Stomach (tissue), 8 donors: ENCODE measurements at regions not wholly inside any gene's neighbourhood (a gene's known extent, or its start where the extent isn't known, plus 50 kb on each side); places are given as distances from the start of the nearest gene placed in this dataset.

Experiments used
- DNase-seq, 2 donors: peaks; one replicate each; pipeline versions ENCODE4 v3.0.0 to v3.0.0-alpha.2; 2013 to 2019
- H3K27ac ChIP-seq, 5 donors: fragments of 200-600 bp in 4 of 5; sonication (generic) in 4 of 5; one replicate each; pipeline ENCODE4 v1.5.1; 2013 to 2019; ENCODE audit warnings: mild to moderate bottlenecking in 1 of 5, moderate library complexity in 1 of 5
- H3K27me3 ChIP-seq, 3 donors: fragments of 200-600 bp; sonication (generic); one replicate each; pipeline ENCODE4 v1.5.1; 2017 to 2019; ENCODE audit warnings: mixed run types in 1 of 3
- H3K36me3 ChIP-seq, 4 donors: fragments of 200-600 bp; sonication (generic); 1 replicate in 3 of 4; 2 replicates in 1 of 4; pipeline ENCODE4 v1.5.1; 2016 to 2019
- H3K4me1 ChIP-seq, 4 donors: fragments of 200-600 bp; sonication (generic); one replicate each; pipeline ENCODE4 v1.5.1; 2016 to 2019
- H3K4me3 ChIP-seq, 4 donors: fragments of 200-600 bp; sonication (generic) in 3 of 4; one replicate each; pipeline ENCODE4 v1.5.1; 2016 to 2019; ENCODE audit warnings: mild to moderate bottlenecking in 1 of 4
- H3K9me3 ChIP-seq, 4 donors: fragments of 200-600 bp; sonication (generic); one replicate each; pipeline ENCODE4 v1.5.1; 2016 to 2019
- EP300 ChIP-seq: sonication (generic); formaldehyde crosslinking; IDR thresholded peaks from one replicate; pipeline ENCODE4 v1.6.1; 2017; ENCODE audit warnings: antibody characterized with exemption
- POLR2A ChIP-seq, 4 donors: fragments of 450-650 bp; IDR thresholded peaks; one replicate each; pipeline ENCODE4 v1.6.1; 2016; ENCODE audit warnings: antibody characterized with exemption in 4 of 4, control low read depth in 2 of 4, mild to moderate bottlenecking in 1 of 4, moderate library complexity in 1 of 4
- POLR2AphosphoS5 ChIP-seq, 3 donors: sonication (generic); formaldehyde crosslinking; IDR thresholded peaks; one replicate each; pipeline ENCODE4 v1.6.1; 2016; ENCODE audit warnings: antibody characterized with exemption in 3 of 3
- WGBS, 5 donors: extraction: QIAGEN DNeasy Blood & Tissue Kit in 3 of 5; methylation state at CpG; one replicate each; pipeline versions ENCODE4 v1.1.5 to v1.1.7; 2013 to 2018; 5-methylcytosine and 5-hydroxymethylcytosine counted together
- intact Hi-C: fragments of 100-400 bp; cut with DNase I; formaldehyde crosslinking; loops from one replicate; pipeline ENCODE4 v1.15.1; 2023; ENCODE audit warnings: low total_unique reads
- TF ChIP-seq, protein P1 (sequence below), 7 experiments: fragments of 450-650 bp in 4 of 7; fragments of 200-600 bp in 3 of 7; sonication (generic) in 3 of 7; IDR thresholded peaks; one replicate each; pipeline ENCODE4 v1.5.1; 2016 to 2019; ENCODE audit warnings: antibody characterized with exemption in 7 of 7, control low read depth in 2 of 7, mild to moderate bottlenecking in 1 of 7
- donor health status: healthy with polysubstance abuse.
- donor health status: Bipolar disorder and iron deficiency.
- donor health status: healthy.

DNA sequence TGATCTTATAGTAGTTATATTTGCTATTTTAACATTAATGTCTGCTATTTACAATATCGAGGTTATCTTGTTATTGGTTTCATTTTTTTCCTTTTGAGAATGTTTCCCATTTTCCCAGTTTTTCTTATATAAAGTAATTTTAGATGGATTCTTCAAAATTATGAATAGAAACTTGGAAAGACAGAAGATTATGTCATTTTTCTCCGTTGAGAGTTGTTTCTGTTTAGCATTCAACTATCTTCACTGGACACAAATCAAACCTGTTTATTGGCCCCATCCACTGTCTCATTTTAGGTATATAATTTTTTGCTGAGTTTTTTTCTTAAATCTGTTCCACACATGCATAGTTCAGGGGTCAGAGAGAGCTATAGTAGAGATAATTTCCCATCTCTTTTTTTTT is 1430.9 kb upstream of the MIR17HG start:
- no peak overlapping the region for H3K27ac ChIP-seq
- no peak overlapping the region for H3K4me3 ChIP-seq
- TF ChIP-seq, protein P1, sequence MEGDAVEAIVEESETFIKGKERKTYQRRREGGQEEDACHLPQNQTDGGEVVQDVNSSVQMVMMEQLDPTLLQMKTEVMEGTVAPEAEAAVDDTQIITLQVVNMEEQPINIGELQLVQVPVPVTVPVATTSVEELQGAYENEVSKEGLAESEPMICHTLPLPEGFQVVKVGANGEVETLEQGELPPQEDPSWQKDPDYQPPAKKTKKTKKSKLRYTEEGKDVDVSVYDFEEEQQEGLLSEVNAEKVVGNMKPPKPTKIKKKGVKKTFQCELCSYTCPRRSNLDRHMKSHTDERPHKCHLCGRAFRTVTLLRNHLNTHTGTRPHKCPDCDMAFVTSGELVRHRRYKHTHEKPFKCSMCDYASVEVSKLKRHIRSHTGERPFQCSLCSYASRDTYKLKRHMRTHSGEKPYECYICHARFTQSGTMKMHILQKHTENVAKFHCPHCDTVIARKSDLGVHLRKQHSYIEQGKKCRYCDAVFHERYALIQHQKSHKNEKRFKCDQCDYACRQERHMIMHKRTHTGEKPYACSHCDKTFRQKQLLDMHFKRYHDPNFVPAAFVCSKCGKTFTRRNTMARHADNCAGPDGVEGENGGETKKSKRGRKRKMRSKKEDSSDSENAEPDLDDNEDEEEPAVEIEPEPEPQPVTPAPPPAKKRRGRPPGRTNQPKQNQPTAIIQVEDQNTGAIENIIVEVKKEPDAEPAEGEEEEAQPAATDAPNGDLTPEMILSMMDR (IDR thresholded peaks at IDR 0.05) = no peak
- TF ChIP-seq POLR2AphosphoS5 (IDR thresholded peaks at IDR 0.05) (no peak), POLR2A (IDR thresholded peaks at IDR 0.05) (no peak), EP300 (no peak)
- WGBS, 5 donors = 73 to 84% (median 81%) methylated on average over 2 of the region's 2 CpGs
- no peaks in the 10 kb centered on the region for H3K36me3 ChIP-seq
- intact Hi-C loops = no loop called here
- H3K4me1 ChIP-seq = no peaks in the 10 kb centered on the region
- peaks cover 0 to 4% (median 0%) of the 10 kb centered on the region in 4 donors for H3K9me3 ChIP-seq
- DNase-seq = no peak
- no peaks in the 10 kb centered on the region for H3K27me3 ChIP-seq

DNA sequence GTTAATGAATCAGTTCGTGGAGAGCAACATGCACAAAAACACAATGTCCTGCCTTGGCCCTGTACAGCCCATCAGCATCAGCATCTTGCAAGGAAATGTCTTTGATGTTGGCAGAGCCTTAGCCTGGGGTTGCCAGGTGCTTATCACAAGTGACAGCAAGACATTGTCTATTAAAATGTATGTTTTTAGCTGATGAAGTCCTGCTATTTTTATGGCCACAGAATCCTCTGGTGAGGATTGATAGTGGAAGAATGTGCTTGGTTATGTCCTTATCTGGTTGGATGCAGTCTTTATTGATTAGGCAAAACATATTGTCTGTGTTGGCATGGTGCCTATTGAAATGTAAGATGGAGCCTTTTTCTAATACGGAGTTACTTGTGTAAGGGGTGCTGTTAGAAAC is 1427.0 kb upstream of the MIR17HG start:
- intact Hi-C loops = no loop called here
- TF ChIP-seq POLR2AphosphoS5 (IDR thresholded peaks at IDR 0.05) (no peak), EP300 (no peak), POLR2A (IDR thresholded peaks at IDR 0.05) (no peak)
- TF ChIP-seq, protein P1 (IDR thresholded peaks at IDR 0.05) = no peak
- 47 to 67% (median 54%) methylated on average over 2 of the region's 2 CpGs for WGBS, 5 donors
- no peaks in the 10 kb centered on the region for H3K9me3 ChIP-seq
- H3K4me3 ChIP-seq = no peak overlapping the region
- no peak for DNase-seq
- H3K27ac ChIP-seq = no peak overlapping the region
- H3K27me3 ChIP-seq = no peaks in the 10 kb centered on the region
- H3K4me1 ChIP-seq = no peaks in the 10 kb centered on the region
- H3K36me3 ChIP-seq = no peaks in the 10 kb centered on the region

DNA sequence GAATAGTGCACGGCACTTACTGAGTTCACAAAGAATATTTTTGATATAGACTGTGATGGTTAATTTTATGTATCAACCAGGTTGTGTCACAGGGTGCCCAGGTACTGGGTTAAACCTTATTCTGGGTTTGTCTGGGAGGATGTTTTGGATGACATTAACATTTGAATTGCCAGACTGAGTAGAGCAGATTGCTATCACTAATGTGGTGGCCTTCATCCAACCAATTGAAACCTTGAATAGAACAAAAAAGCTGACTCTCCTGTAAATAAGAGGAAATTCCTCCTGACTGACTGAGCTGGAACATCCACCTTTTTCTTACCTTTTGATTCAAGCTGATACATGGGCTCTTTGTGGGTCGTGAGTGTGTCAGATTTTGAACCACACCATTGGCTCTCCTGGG is 1424.4 kb upstream of the MIR17HG start:
- Histone ChIP-seq H3K9me3 (no peaks in the 10 kb centered on the region), H3K4me1 (no peaks in the 10 kb centered on the region), H3K27me3 (no peaks in the 10 kb centered on the region), H3K4me3 (no peak overlapping the region), H3K36me3 (no peaks in the 10 kb centered on the region), H3K27ac (no peak overlapping the region)
- no peak for TF ChIP-seq POLR2A (IDR thresholded peaks at IDR 0.05)
- 59 to 84% (median 77%) methylated on average over 2 of the region's 2 CpGs for WGBS, 5 donors
- DNase-seq = no peak
- intact Hi-C loops = no loop called here

DNA sequence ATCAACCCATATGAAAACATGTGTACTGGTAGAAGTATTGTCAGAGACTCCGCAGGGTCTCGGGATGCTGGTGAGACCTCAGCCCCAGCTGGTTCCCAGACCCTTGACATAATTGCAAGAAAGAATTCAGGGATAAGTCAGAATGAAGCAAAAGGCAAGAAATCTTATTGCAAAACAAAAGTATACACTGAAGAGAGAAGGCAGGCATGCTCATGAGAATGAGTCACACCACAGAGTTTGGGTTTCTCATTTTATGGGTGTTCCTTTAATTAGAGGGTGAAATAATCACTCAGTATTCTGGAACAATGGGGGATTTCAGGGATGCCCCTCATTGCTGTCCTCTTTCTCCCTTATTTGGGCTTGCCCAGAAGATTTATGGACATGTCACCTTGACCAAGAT is 1423.8 kb upstream of the MIR17HG start:
- WGBS, 5 donors = 88 to 95% (median 89%) methylated on average over 2 of the region's 2 CpGs
- Histone ChIP-seq H3K4me1 (no peaks in the 10 kb centered on the region), H3K9me3 (no peaks in the 10 kb centered on the region), H3K36me3 (no peaks in the 10 kb centered on the region), H3K4me3 (no peak overlapping the region), H3K27ac (no peak overlapping the region), H3K27me3 (no peaks in the 10 kb centered on the region)
- DNase-seq = no peak
- TF ChIP-seq, protein P1 (IDR thresholded peaks at IDR 0.05) = no peak
- no peak for TF ChIP-seq EP300
- TF ChIP-seq POLR2AphosphoS5 (IDR thresholded peaks at IDR 0.05) = no peak
- no peak for TF ChIP-seq POLR2A (IDR thresholded peaks at IDR 0.05)
- intact Hi-C loops = no loop called here

DNA sequence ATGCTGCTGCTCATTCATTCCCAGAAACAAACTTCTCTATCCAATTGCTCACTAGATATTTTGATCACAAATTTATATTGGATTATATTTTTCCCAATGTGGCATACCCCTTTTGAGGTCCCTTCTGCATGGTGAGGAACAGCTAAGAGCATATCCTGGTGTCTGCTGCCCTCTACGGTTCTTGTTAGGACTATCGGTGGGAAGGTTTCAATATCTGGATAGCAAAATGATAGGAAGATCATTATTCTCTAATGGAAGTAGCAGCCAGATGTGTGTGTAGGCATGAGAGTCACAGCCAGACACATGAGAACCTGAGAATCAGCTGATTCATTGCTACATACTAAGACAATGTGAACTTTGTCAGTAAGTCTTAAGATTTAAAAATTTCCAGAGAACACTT is 1422.4 kb upstream of the MIR17HG start:
- Histone ChIP-seq H3K27ac (no peak overlapping the region), H3K4me3 (no peak overlapping the region), H3K27me3 (no peaks in the 10 kb centered on the region), H3K36me3 (no peaks in the 10 kb centered on the region), H3K4me1 (no peaks in the 10 kb centered on the region), H3K9me3 (no peaks in the 10 kb centered on the region)
- 26 to 48% (median 41%) methylated on average over 2 of the region's 2 CpGs for WGBS, 5 donors
- TF ChIP-seq EP300 = no peak
- no peak for TF ChIP-seq POLR2AphosphoS5 (IDR thresholded peaks at IDR 0.05)
- TF ChIP-seq, protein P1 (IDR thresholded peaks at IDR 0.05) = no peak
- no peak for TF ChIP-seq POLR2A (IDR thresholded peaks at IDR 0.05)
- intact Hi-C loops = no loop called here
- peak in 1 of 2 donors; percentile 47 for DNase-seq
